Retinal pigment epithelial cell (primary cell): ENCODE measurements at regions not wholly inside any gene's neighbourhood (a gene's known extent, or its start where the extent isn't known, plus 50 kb on each side); places are given as distances from the start of the nearest gene placed in this dataset.
"Not testable (repeated sequence)": the region's sequence is repeated elsewhere in the genome, so short reads cannot be mapped to it uniquely, and the experiment has no call there.

ENCODE experiments used
- DNase-seq: peaks from one replicate; pipeline ENCODE4 v3.0.0-alpha.2; 2010; ENCODE audit warnings: low read depth
- H3K4me3 ChIP-seq: 2 replicates; pipeline ENCODE4 v1.5.1; 2011; ENCODE audit warnings: mild to moderate bottlenecking, low read length, control low read depth, moderate library complexity
- CTCF ChIP-seq: conservative IDR thresholded peaks from 2 replicates; pipeline ENCODE4 v1.5.1; 2011; ENCODE audit warnings: low read depth, low read length, control low read depth, inconsistent platforms

DNA sequence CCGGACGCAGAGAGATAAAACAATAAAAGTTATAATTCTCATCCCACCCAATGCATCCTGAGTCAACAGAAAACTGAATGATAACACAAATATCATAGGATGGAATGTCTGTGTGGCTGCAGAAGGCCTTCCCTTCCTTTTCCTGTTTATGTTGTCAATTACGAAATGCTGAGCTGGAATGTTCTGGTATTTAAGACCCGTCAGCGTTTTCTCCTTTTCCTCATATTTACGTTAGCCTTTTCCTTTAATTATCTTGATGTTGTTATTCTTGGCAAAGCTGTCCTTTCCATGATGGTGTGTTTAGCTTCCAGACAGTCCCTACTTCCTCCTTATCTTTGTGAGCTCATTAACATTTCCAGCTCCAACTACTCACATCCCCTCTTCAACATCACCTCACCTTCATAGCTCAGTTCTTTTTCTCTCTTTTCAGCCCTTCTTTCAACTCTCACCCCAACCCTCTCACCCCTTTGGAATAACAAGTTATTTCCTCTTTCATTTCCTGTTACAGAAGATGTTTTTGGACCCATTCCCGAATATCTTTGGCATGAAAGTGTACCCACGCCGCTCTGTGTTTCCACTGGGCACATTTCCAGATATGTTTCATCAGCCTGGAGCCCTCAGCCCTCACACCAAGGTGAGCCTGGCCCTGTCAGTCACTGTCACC is 221.6 kb downstream of the NR2F1-AS1 start:
- TF ChIP-seq CTCF, result no peak
- peak overlapping the region; percentile 9 for H3K4me3 ChIP-seq
- peak; percentile 72 for DNase-seq

DNA sequence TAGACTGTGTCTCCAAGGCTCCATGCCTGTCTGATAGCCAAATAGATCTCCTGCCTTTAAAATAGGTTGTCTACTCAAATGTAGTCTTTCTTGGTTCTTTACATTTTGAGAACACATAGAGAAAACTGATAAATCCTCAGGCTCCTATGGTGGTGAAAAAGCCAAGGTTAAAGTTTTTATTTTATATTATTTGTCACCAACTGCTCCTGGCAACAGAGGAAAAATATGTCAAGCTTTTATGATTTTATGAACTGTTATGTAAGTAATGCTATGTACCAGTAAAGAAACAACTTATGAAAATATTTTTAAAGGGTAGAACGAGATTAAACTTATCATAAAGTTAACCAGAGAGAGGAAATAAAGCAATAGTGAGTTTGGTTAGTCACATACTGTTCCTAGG is 222.8 kb downstream of the NR2F1-AS1 start:
- no peak for TF ChIP-seq CTCF
- no peak overlapping the region for H3K4me3 ChIP-seq
- no peak for DNase-seq

GRCh38 chr5:93357686-93358085 is 223.3 kb downstream of the NR2F1-AS1 start:
- TF ChIP-seq CTCF, result no peak
- no peak overlapping the region for H3K4me3 ChIP-seq
- no peak for DNase-seq

DNA sequence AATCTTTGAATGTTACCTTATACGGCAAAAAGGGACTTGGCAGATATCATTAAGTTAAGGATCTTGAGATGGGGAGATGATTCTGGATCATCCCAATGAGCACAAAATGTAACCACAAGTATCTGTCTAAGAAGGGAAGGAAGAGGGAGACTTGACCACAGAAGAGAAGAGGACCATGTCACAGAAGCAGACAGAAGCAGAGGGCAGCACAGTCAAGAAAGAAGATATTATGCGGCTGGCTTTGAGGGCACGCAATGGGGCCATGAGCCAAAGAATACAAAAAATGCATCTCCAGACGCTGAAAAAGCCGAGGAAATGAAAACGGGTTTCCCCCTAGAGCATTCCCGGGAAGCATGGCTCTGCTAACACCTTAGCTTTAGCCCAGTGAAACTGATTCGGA is 225.3 kb downstream of the NR2F1-AS1 start:
- TF ChIP-seq CTCF, result no peak
- no peak for DNase-seq
- no peak overlapping the region for H3K4me3 ChIP-seq

DNA sequence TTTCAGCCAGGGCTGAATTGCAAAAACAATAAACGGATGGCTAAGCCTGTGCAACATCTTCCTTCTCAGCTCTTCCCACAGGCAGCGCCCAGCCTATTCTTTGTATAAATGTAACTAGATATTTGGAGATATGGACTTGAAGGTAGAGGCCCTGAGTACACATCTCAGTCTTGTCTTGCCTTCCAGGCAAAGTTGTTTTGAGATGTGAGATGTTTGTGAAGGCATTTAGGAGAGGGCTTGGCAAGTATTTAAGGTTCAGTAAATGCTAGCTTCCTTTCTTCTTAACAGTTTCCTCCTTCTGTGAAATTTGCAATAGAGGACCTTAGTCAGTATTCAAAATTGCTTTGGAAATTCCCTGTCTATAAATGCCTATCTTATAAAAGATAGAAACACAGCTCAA is 228.8 kb downstream of the NR2F1-AS1 start:
- no peak for TF ChIP-seq CTCF

GRCh38 chr5:93349613-93350012 is 231.4 kb downstream of the NR2F1-AS1 start:
- no peak for TF ChIP-seq CTCF
- H3K4me3 ChIP-seq, result no peak overlapping the region
- peak; percentile 8 for DNase-seq

More for the DNA sequence above, 228.8 kb downstream of the NR2F1-AS1 start:
- H3K4me3 ChIP-seq, result no peak overlapping the region
- no peak for DNase-seq

DNA sequence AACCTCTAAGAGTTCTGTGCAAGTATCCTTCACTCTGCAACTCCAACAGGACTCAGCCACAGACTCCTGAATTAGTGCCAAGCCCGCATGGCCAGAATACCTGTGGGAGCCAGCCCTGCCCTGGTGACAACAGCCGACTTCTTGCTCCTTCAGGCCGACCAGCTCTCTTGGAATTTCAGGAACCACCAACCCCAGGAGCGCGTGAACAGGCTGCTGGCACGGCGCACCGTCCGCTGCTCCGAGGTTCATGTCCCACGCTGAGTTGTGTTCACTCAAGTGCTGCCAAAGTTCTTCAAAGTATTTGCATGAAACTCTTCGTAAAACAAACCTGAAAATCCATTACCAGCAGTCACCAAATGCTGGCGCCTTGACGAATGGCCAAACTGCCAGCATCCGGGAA is 232.8 kb downstream of the NR2F1-AS1 start:
- DNase-seq, result no peak
- H3K4me3 ChIP-seq, result no peak overlapping the region
- TF ChIP-seq CTCF, result no peak

GRCh38 chr5:93346850-93347249 is 234.2 kb downstream of the NR2F1-AS1 start:
- H3K4me3 ChIP-seq, DNase-seq: not testable (repeated sequence)
